HepG2 (cell line): ENCODE measurements at regions not wholly inside any gene's neighbourhood (a gene's known extent, or its start where the extent isn't known, plus 50 kb on each side); places are given as distances from the start of the nearest gene placed in this dataset.
A peak's percentile ranks its signal among the peaks of the same experiment; 100 is the strongest.

Experiments used
- AGO1 ChIP-seq: fragments of 200-400 bp; formaldehyde crosslinking; IDR thresholded peaks from 2 replicates; pipeline ENCODE4 v1.6.1; 2017; ENCODE audit warnings: mild to moderate bottlenecking, low read depth, low read length, moderate library complexity; ENCODE audit not compliant: poor library complexity, severe bottlenecking
- GABPB1 ChIP-seq: IDR thresholded peaks from 2 replicates; pipeline ENCODE4 v1.6.1; 2016; ENCODE audit warnings: mild to moderate bottlenecking, missing genetic modification reagents, moderate library complexity, missing compliant biosample characterization
- GFI1 ChIP-seq: sonication (generic); formaldehyde crosslinking; IDR thresholded peaks from 2 replicates; pipeline ENCODE4 v1.5.0; 2020; ENCODE audit warnings: missing genetic modification reagents, mild to moderate bottlenecking, borderline replicate concordance
- HDAC2 ChIP-seq: sonication (generic); formaldehyde crosslinking; IDR thresholded peaks from 2 replicates; pipeline ENCODE4 v1.4.0; 2020; ENCODE audit warnings: missing genetic modification reagents
- HES4 ChIP-seq: sonication (generic); formaldehyde crosslinking; IDR thresholded peaks from 2 replicates; pipeline ENCODE4 v1.9.0; 2021; ENCODE audit warnings: mild to moderate bottlenecking, missing genetic modification reagents, borderline replicate concordance
- HMG20B ChIP-seq: conservative IDR thresholded peaks from 2 replicates; pipeline ENCODE4 v1.6.1; 2016; ENCODE audit warnings: missing genetic modification reagents, missing compliant biosample characterization
- IRF2 ChIP-seq: IDR thresholded peaks from 2 replicates; pipeline ENCODE4 v1.6.1; 2018; ENCODE audit warnings: missing genetic modification reagents, missing compliant biosample characterization
- MED8 ChIP-seq: sonication (generic); formaldehyde crosslinking; IDR thresholded peaks from 2 replicates; pipeline ENCODE4 v1.8.1; 2023; ENCODE audit warnings: mild to moderate bottlenecking, missing genetic modification reagents; ENCODE audit not compliant: insufficient replicate concordance
- MEF2D ChIP-seq: sonication (generic); formaldehyde crosslinking; IDR thresholded peaks from 2 replicates; pipeline ENCODE4 v1.5.1; 2020; ENCODE audit warnings: mild to moderate bottlenecking, missing genetic modification reagents
- MEIS2 ChIP-seq: sonication (generic); formaldehyde crosslinking; IDR thresholded peaks from 2 replicates; pipeline ENCODE4 v1.9.0; 2021; ENCODE audit warnings: mild to moderate bottlenecking, missing genetic modification reagents
- MLLT10 ChIP-seq: sonication (generic); formaldehyde crosslinking; IDR thresholded peaks from 2 replicates; pipeline ENCODE4 v1.4.0; 2020; ENCODE audit warnings: missing genetic modification reagents
- PLRG1 ChIP-seq: fragments of 450-650 bp; conservative IDR thresholded peaks from 2 replicates; pipeline ENCODE4 v1.6.1; 2016
- RARG ChIP-seq: sonication (generic); formaldehyde crosslinking; IDR thresholded peaks from 2 replicates; pipeline ENCODE4 v1.4.0; 2020; ENCODE audit warnings: low read depth, mild to moderate bottlenecking, missing genetic modification reagents
- SRSF4 ChIP-seq: fragments of 200-400 bp; formaldehyde crosslinking; IDR thresholded peaks from one replicate; pipeline ENCODE4 v1.6.1; 2018; ENCODE audit warnings: mild to moderate bottlenecking, low read depth, low read length, moderate library complexity; ENCODE audit not compliant: poor library complexity, severe bottlenecking
- TCF7 ChIP-seq: sonication (generic); IDR thresholded peaks from 2 replicates; pipeline ENCODE4 v1.6.1; 2016; ENCODE audit warnings: antibody characterized with exemption, low read depth
- TGIF2 ChIP-seq: IDR thresholded peaks from 2 replicates; pipeline ENCODE4 v1.6.1; 2016; ENCODE audit warnings: control low read depth, missing compliant biosample characterization
- ZFAT ChIP-seq: sonication (generic); formaldehyde crosslinking; conservative IDR thresholded peaks from 2 replicates; pipeline ENCODE4 v1.8.1; 2023; ENCODE audit warnings: missing genetic modification reagents, inconsistent platforms
- ZFP37 ChIP-seq: sonication (generic); formaldehyde crosslinking; IDR thresholded peaks from 2 replicates; pipeline ENCODE4 v1.4.0; 2020; ENCODE audit warnings: missing genetic modification reagents, borderline replicate concordance
- ZFX ChIP-seq: sonication (generic); formaldehyde crosslinking; IDR thresholded peaks from 2 replicates; pipeline ENCODE4 v1.4.0; 2020; ENCODE audit warnings: mild to moderate bottlenecking, low read depth, missing genetic modification reagents, moderate library complexity
- ZNF142 ChIP-seq: sonication (generic); formaldehyde crosslinking; IDR thresholded peaks from 2 replicates; pipeline ENCODE4 v1.4.0; 2020; ENCODE audit warnings: missing genetic modification reagents
- ZNF331 ChIP-seq: sonication (generic); formaldehyde crosslinking; IDR thresholded peaks from 2 replicates; pipeline ENCODE4 v1.4.0; 2020; ENCODE audit warnings: missing genetic modification reagents
- ZNF691 ChIP-seq: sonication (generic); formaldehyde crosslinking; IDR thresholded peaks from 2 replicates; pipeline ENCODE4 v1.4.0; 2020; ENCODE audit warnings: missing genetic modification reagents, low read depth, mild to moderate bottlenecking, borderline replicate concordance
- TF ChIP-seq, protein P1 (sequence below): IDR thresholded peaks from 2 replicates; pipeline ENCODE4 v1.6.1; 2016; ENCODE audit warnings: mild to moderate bottlenecking, missing biosample characterization, missing genetic modification reagents
- TF ChIP-seq, protein P2 (sequence below): sonication (generic); formaldehyde crosslinking; IDR thresholded peaks from 2 replicates; pipeline ENCODE4 v1.4.0; 2020; ENCODE audit warnings: missing genetic modification reagents

- TF ChIP-seq GABPB1 = no peak
- TF ChIP-seq HMG20B (CRISPR knock-in tag) = no peak
- TF ChIP-seq HES4 (CRISPR knock-in tag) = no peak
- peak; percentile 83 for TF ChIP-seq TCF7
- no peak for TF ChIP-seq ZFP37 (CRISPR knock-in tag)
- no peak for TF ChIP-seq GFI1 (CRISPR knock-in tag)
- no peak for TF ChIP-seq ZFAT (CRISPR knock-in tag)
- no peak for TF ChIP-seq MEF2D (CRISPR knock-in tag)
- TF ChIP-seq ZNF142 = 0 out of 2 replicates have a peak, but pooled peaks have one; percentile 39
- TF ChIP-seq RARG (CRISPR knock-in tag) = no peak
- 0 out of 2 replicates have a peak, but pooled peaks have one; percentile 46 for TF ChIP-seq ZNF331 (CRISPR knock-in tag)
- TF ChIP-seq HDAC2 (CRISPR knock-in tag) = peak; percentile 66; the same call in 1 of the 2 replicates
- TF ChIP-seq TGIF2 (CRISPR knock-in tag) = no peak
- TF ChIP-seq ZFX (CRISPR knock-in tag) = peak; percentile 14; the same call in 1 of the 2 replicates
- TF ChIP-seq, protein P1, sequence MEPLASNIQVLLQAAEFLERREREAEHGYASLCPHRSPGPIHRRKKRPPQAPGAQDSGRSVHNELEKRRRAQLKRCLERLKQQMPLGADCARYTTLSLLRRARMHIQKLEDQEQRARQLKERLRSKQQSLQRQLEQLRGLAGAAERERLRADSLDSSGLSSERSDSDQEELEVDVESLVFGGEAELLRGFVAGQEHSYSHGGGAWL (CRISPR knock-in tag) = no peak
- no peak for TF ChIP-seq MLLT10 (CRISPR knock-in tag)
- no peak for TF ChIP-seq AGO1
- peak; percentile 64 for TF ChIP-seq IRF2
- TF ChIP-seq MED8 (CRISPR knock-in tag) = no peak
- TF ChIP-seq, protein P2, sequence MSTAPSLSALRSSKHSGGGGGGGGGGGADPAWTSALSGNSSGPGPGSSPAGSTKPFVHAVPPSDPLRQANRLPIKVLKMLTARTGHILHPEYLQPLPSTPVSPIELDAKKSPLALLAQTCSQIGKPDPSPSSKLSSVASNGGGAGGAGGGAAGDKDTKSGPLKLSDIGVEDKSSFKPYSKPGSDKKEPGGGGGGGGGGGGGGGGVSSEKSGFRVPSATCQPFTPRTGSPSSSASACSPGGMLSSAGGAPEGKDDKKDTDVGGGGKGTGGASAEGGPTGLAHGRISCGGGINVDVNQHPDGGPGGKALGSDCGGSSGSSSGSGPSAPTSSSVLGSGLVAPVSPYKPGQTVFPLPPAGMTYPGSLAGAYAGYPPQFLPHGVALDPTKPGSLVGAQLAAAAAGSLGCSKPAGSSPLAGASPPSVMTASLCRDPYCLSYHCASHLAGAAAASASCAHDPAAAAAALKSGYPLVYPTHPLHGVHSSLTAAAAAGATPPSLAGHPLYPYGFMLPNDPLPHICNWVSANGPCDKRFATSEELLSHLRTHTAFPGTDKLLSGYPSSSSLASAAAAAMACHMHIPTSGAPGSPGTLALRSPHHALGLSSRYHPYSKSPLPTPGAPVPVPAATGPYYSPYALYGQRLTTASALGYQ (CRISPR knock-in tag) = no peak
- 0 out of 2 replicates have a peak, but pooled peaks have one; percentile 36 for TF ChIP-seq ZNF691 (CRISPR knock-in tag)
- no peak for TF ChIP-seq PLRG1
- no peak for TF ChIP-seq SRSF4
- TF ChIP-seq MEIS2 (CRISPR knock-in tag) = peak; percentile 70
Observed at GRCh38 chr9:82583524-82583923, 479.4 kb downstream of the RASEF start (continued).
